Uterus (tissue), 2 donors: ENCODE measurements at regions not wholly inside any gene's neighbourhood (a gene's known extent, or its start where the extent isn't known, plus 50 kb on each side); places are given as distances from the start of the nearest gene placed in this dataset.

Experiments used
- POLR2A ChIP-seq, 2 donors: fragments of 450-650 bp; IDR thresholded peaks; one replicate each; pipeline ENCODE4 v1.6.1; 2016; ENCODE audit warnings: antibody characterized with exemption in 2 of 2, mild to moderate bottlenecking in 1 of 2, moderate library complexity in 1 of 2
- TF ChIP-seq, protein P1 (sequence below), 4 experiments: fragments of 200-600 bp in 2 of 4; fragments of 450-650 bp in 2 of 4; sonication (generic) in 2 of 4; IDR thresholded peaks; one replicate each; pipeline ENCODE4 v1.5.1; 2016 to 2019; ENCODE audit warnings: antibody characterized with exemption in 4 of 4, mild to moderate bottlenecking in 2 of 4, moderate library complexity in 1 of 4

DNA sequence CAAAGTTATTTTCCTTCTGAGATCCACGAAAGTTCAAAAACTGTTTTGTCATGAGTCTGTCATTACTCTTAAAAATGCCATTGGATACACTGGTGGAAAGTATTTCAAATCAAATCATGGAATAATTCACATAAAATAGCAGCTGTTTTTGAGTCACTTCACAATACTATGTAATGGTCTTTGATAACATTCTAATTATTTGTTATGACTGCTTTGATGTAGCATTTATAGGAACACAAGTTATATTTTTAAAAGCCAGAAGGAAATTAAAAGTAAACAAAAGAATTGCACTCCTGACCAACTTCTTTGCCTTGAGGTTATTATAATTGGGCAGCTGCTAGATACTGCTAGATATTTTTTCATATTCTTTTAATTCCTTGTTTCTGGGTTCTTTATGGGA, 473.2 kb downstream of the CCER1 start:
- TF ChIP-seq, protein P1, sequence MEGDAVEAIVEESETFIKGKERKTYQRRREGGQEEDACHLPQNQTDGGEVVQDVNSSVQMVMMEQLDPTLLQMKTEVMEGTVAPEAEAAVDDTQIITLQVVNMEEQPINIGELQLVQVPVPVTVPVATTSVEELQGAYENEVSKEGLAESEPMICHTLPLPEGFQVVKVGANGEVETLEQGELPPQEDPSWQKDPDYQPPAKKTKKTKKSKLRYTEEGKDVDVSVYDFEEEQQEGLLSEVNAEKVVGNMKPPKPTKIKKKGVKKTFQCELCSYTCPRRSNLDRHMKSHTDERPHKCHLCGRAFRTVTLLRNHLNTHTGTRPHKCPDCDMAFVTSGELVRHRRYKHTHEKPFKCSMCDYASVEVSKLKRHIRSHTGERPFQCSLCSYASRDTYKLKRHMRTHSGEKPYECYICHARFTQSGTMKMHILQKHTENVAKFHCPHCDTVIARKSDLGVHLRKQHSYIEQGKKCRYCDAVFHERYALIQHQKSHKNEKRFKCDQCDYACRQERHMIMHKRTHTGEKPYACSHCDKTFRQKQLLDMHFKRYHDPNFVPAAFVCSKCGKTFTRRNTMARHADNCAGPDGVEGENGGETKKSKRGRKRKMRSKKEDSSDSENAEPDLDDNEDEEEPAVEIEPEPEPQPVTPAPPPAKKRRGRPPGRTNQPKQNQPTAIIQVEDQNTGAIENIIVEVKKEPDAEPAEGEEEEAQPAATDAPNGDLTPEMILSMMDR (IDR thresholded peaks at IDR 0.05) = no peak
- TF ChIP-seq POLR2A (IDR thresholded peaks at IDR 0.05) = no peak
